ENCODE measurements at regions not wholly inside any gene's neighbourhood (a gene's known extent, or its start where the extent isn't known, plus 50 kb on each side); places are given as distances from the start of the nearest gene placed in this dataset.

DNA sequence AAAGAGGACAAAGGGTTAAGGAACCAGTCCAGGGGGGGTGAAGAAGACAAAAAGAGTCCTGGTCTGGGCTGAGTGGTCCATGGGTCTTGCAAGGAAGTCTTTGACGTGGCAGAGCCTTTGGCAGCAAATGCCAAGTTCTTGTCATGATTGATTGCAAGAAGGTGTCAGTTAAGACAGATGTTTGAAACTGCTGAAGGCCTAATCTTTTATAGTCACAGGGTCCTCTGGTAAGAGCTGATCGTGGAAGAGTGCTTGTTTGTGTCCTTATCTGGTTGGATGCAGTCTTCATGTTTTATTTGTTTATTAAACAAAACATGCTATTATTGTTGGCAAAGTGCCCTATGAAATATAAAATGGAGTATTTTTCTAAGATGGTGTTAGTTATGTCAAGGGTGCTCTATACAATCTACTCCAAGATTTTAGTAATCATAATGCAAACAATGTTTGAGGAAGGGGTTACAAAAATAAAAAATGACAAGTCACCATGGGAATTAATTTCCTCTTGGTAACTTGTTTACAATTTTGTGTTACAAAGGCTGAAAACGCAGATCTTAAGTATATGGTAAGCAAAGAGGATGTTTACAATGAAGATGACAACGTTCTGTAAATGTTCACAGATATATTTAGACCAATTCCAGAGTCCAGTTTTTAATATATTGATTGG is 85.9 kb downstream of the MAGED4 start:
- no peaks in the 10 kb centered on the region for H3K27me3 ChIP-seq (replicated peaks in 1 of 4; ENCODE audit: control insufficient read depth in 3 of 4, extremely low read depth in 1 of 4, insufficient read depth in 3 of 4, low read length in 3 of 4)
- H2BK20ac ChIP-seq (ENCODE audit: low read length) = no peak overlapping the region
- H3K18ac ChIP-seq (ENCODE audit: extremely low read depth, low read length) = no peak overlapping the region
- no peaks in the 10 kb centered on the region for H3K79me1 ChIP-seq (ENCODE audit: low read depth, low read length)
- no peak overlapping the region for H4K91ac ChIP-seq (replicated peaks; ENCODE audit: insufficient read length, low read length)
- 63% methylated on average over 4 of the region's 4 CpGs; no CpG with 5 or more reads in 1 of the 2 experiments for WGBS, 2 experiments (ENCODE audit: extremely low coverage in 1 of 2, insufficient coverage in 1 of 2, insufficient read length in 1 of 2, insufficient replicate concordance in 2 of 2, low coverage in 1 of 2, low lambda C conversion rate in 2 of 2, missing lambda C conversion rate in 1 of 2)
- no peak overlapping the region for H2AFZ ChIP-seq (ENCODE audit: low read length)
- H2AK5ac ChIP-seq (ENCODE audit: low read depth, low read length) = no peak overlapping the region
- no peaks in the 10 kb centered on the region for H3K4me1 ChIP-seq (replicated peaks in 1 of 4; ENCODE audit: control insufficient read depth in 3 of 4, insufficient read depth in 4 of 4, low read length in 3 of 4)
- no peak overlapping the region for H3K56ac ChIP-seq (replicated peaks; ENCODE audit: insufficient read length, low read depth, low read length)
- H2BK5ac ChIP-seq (ENCODE audit: low read depth, low read length) = no peak overlapping the region
- no peaks in the 10 kb centered on the region for H3K9me3 ChIP-seq (ENCODE audit: insufficient read depth in 2 of 2, low read depth in 1 of 2, low read length in 1 of 2)
- no peak overlapping the region for H4K8ac ChIP-seq (ENCODE audit: extremely low read depth, insufficient read depth, low read length)
- no peaks in the 10 kb centered on the region for H3K79me2 ChIP-seq (ENCODE audit: control insufficient read depth in 1 of 2, insufficient read depth in 2 of 2, low read length in 2 of 2)
- TF ChIP-seq GABPA (IDR thresholded peaks at IDR 0.05; ENCODE audit: borderline replicate concordance, insufficient read depth, low read length) (no peak), CTBP2 (IDR thresholded peaks at IDR 0.05; ENCODE audit: borderline replicate concordance, insufficient read depth, insufficient read length, low read length) (no peak)
- no peaks in the 10 kb centered on the region for H3K23me2 ChIP-seq (ENCODE audit: low read depth, low read length)
- DNase-seq (ENCODE audit: low read depth in 1 of 2, low spot score in 2 of 2) (no peak), FAIRE-seq (no peak)
- no peak overlapping the region for H3K23ac ChIP-seq (ENCODE audit: insufficient read length)
- POLR2A ChIA-PET (ENCODE audit: partially characterized antibody) = no interaction called here
- no peak overlapping the region for H3K4me3 ChIP-seq (ENCODE audit: extremely low read depth in 1 of 4, insufficient read depth in 2 of 4, low read depth in 3 of 4, low read length in 4 of 4)
- no peak overlapping the region for H3K9ac ChIP-seq (replicated peaks in 1 of 4; ENCODE audit: extremely low read depth in 1 of 4, low read depth in 3 of 4, low read length in 3 of 4)
- H2BK15ac ChIP-seq (ENCODE audit: low read length) = no peak overlapping the region
- H3K27ac ChIP-seq (ENCODE audit: low read depth, low read length) = no peak overlapping the region
- H3K4ac ChIP-seq (replicated peaks; ENCODE audit: insufficient read length, low read depth, low read length) = no peak overlapping the region
- no peak overlapping the region for H3K4me2 ChIP-seq (ENCODE audit: insufficient read depth in 1 of 2, low read depth in 2 of 2, low read length in 2 of 2)
- no peaks in the 10 kb centered on the region for H4K20me1 ChIP-seq (replicated peaks in 1 of 2; ENCODE audit: control insufficient read depth in 1 of 2, insufficient read depth in 2 of 2, low read length in 2 of 2)
- H2BK120ac ChIP-seq (replicated peaks; ENCODE audit: low read depth, low read length) = no peak overlapping the region
- no peak overlapping the region for H4K5ac ChIP-seq (ENCODE audit: insufficient read length, low read depth, low read length)
- no peaks in the 10 kb centered on the region for H3K36me3 ChIP-seq (ENCODE audit: control insufficient read depth in 2 of 4, insufficient read depth in 4 of 4, low read length in 3 of 4)
- H2BK12ac ChIP-seq (ENCODE audit: low read depth, low read length) = no peak overlapping the region
- H3K14ac ChIP-seq (ENCODE audit: insufficient read length) = no peak overlapping the region
- CTCF ChIA-PET (ENCODE audit: partially characterized antibody) = interaction anchor here (0.7 to 1.2 kb wide), 3 partner anchors 14 to 59 kb away, joined by 3 to 4 read pairs (median 3); no protein-coding TSS in a partner anchor
